Chondrocyte (in vitro differentiated cells): ENCODE measurements at regions not wholly inside any gene's neighbourhood (a gene's known extent, or its start where the extent isn't known, plus 50 kb on each side); places are given as distances from the start of the nearest gene placed in this dataset.

Experiments
- DNase-seq: peaks from one replicate; pipeline ENCODE4 v3.0.0; 2021; ENCODE audit warnings: mixed read lengths, low spot score
- H3K27ac Mint-ChIP-seq: one replicate; pipeline ENCODE4 v1.8.0; 2021; ENCODE audit warnings: mild to moderate bottlenecking, moderate library complexity, mixed read lengths; ENCODE audit not compliant: unreplicated experiment
- H3K27me3 Mint-ChIP-seq: 2 replicates; pipeline ENCODE4 v1.8.0; 2021; ENCODE audit warnings: low read depth, mixed read lengths
- H3K36me3 Mint-ChIP-seq: 2 replicates; pipeline ENCODE4 v1.8.0; 2021; ENCODE audit warnings: low read depth, mixed read lengths
- H3K4me1 Mint-ChIP-seq: 2 replicates; pipeline ENCODE4 v1.8.0; 2021; ENCODE audit warnings: low read depth, mild to moderate bottlenecking, mixed read lengths
- H3K4me3 Mint-ChIP-seq: one replicate; pipeline ENCODE4 v1.8.0; 2021; ENCODE audit warnings: mild to moderate bottlenecking, moderate library complexity, mixed read lengths; ENCODE audit not compliant: unreplicated experiment
- H3K9me3 Mint-ChIP-seq: 2 replicates; pipeline ENCODE4 v1.8.0; 2021; ENCODE audit warnings: low read depth, mixed read lengths
- TF ChIP-seq, protein P1 (sequence below): fragments of 200-600 bp; sonication (generic); IDR thresholded peaks from 2 replicates; pipeline ENCODE4 v1.5.0; 2021; ENCODE audit warnings: antibody characterized with exemption, mild to moderate bottlenecking, moderate library complexity

- TF ChIP-seq, protein P1, sequence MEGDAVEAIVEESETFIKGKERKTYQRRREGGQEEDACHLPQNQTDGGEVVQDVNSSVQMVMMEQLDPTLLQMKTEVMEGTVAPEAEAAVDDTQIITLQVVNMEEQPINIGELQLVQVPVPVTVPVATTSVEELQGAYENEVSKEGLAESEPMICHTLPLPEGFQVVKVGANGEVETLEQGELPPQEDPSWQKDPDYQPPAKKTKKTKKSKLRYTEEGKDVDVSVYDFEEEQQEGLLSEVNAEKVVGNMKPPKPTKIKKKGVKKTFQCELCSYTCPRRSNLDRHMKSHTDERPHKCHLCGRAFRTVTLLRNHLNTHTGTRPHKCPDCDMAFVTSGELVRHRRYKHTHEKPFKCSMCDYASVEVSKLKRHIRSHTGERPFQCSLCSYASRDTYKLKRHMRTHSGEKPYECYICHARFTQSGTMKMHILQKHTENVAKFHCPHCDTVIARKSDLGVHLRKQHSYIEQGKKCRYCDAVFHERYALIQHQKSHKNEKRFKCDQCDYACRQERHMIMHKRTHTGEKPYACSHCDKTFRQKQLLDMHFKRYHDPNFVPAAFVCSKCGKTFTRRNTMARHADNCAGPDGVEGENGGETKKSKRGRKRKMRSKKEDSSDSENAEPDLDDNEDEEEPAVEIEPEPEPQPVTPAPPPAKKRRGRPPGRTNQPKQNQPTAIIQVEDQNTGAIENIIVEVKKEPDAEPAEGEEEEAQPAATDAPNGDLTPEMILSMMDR = no peak
- H3K9me3 Mint-ChIP-seq = no peaks in the 10 kb centered on the region
- no peak for DNase-seq
- peaks cover 16% of the 10 kb centered on the region for H3K4me1 Mint-ChIP-seq
- H3K4me3 Mint-ChIP-seq = no peak overlapping the region
- H3K27me3 Mint-ChIP-seq = no peaks in the 10 kb centered on the region
- H3K36me3 Mint-ChIP-seq = no peaks in the 10 kb centered on the region
- no peak overlapping the region for H3K27ac Mint-ChIP-seq
Observed at GRCh38 chr5:125582352-125582751, 835.9 kb upstream of the ZNF608 start.

GRCh38 chr5:125583321-125584139, 837.1 kb upstream of the ZNF608 start:
- TF ChIP-seq, protein P1 = no peak
- Mint-ChIP-seq H3K9me3 (no peaks in the 10 kb centered on the region), H3K27me3 (no peaks in the 10 kb centered on the region), H3K36me3 (no peaks in the 10 kb centered on the region), H3K4me3 (no peak overlapping the region), H3K27ac (no peak overlapping the region), H3K4me1 (peaks cover 18% of the 10 kb centered on the region)
- DNase-seq = no peak

GRCh38 chr5:125584140-125584520, 837.7 kb upstream of the ZNF608 start:
- TF ChIP-seq, protein P1 = no peak
- Mint-ChIP-seq H3K27ac (no peak overlapping the region), H3K4me3 (no peak overlapping the region), H3K36me3 (no peaks in the 10 kb centered on the region), H3K4me1 (peaks cover 18% of the 10 kb centered on the region), H3K27me3 (no peaks in the 10 kb centered on the region), H3K9me3 (no peaks in the 10 kb centered on the region)
- DNase-seq = no peak

GRCh38 chr5:125587631-125588030, 835.6 kb upstream of the GRAMD2B start:
- no peaks in the 10 kb centered on the region for H3K27me3 Mint-ChIP-seq
- H3K4me1 Mint-ChIP-seq = peaks cover 10% of the 10 kb centered on the region
- no peaks in the 10 kb centered on the region for H3K9me3 Mint-ChIP-seq
- TF ChIP-seq, protein P1 = no peak
- no peak for DNase-seq
- no peaks in the 10 kb centered on the region for H3K36me3 Mint-ChIP-seq
- H3K4me3 Mint-ChIP-seq = no peak overlapping the region
- H3K27ac Mint-ChIP-seq = no peak overlapping the region

- Mint-ChIP-seq H3K27ac (no peak overlapping the region), H3K36me3 (no peaks in the 10 kb centered on the region), H3K4me3 (no peak overlapping the region), H3K27me3 (no peaks in the 10 kb centered on the region), H3K9me3 (no peaks in the 10 kb centered on the region), H3K4me1 (peaks cover 43% of the 10 kb centered on the region)
- TF ChIP-seq, protein P1 = no peak
- no peak for DNase-seq
Observed at GRCh38 chr5:125592856-125593255, 830.4 kb upstream of the GRAMD2B start.
